Activated naive CD8-positive, alpha-beta T cell treated with anti-CD3 and anti-CD28 coated beads for 36 hours (primary cell): ENCODE measurements at regions not wholly inside any gene's neighbourhood (a gene's known extent, or its start where the extent isn't known, plus 50 kb on each side); places are given as distances from the start of the nearest gene placed in this dataset.

Experiments used
- DNase-seq: peaks from one replicate; pipeline ENCODE4 v3.0.0; 2021
- H3K27ac Mint-ChIP-seq: one replicate; pipeline ENCODE4 v1.8.0; 2022; ENCODE audit warnings: mild to moderate bottlenecking, moderate library complexity, mixed read lengths
- H3K27me3 Mint-ChIP-seq: one replicate; pipeline ENCODE4 v1.8.0; 2022; ENCODE audit warnings: mild to moderate bottlenecking, mixed read lengths
- H3K36me3 Mint-ChIP-seq: one replicate; pipeline ENCODE4 v1.8.0; 2021; ENCODE audit warnings: mild to moderate bottlenecking, mixed read lengths
- H3K4me1 Mint-ChIP-seq: one replicate; pipeline ENCODE4 v1.8.0; 2021; ENCODE audit warnings: mixed read lengths
- H3K4me3 Mint-ChIP-seq: one replicate; pipeline ENCODE4 v1.8.0; 2022; ENCODE audit warnings: mild to moderate bottlenecking, moderate library complexity, mixed read lengths
- H3K9me3 Mint-ChIP-seq: one replicate; pipeline ENCODE4 v1.8.0; 2022; ENCODE audit warnings: mixed read lengths

DNA sequence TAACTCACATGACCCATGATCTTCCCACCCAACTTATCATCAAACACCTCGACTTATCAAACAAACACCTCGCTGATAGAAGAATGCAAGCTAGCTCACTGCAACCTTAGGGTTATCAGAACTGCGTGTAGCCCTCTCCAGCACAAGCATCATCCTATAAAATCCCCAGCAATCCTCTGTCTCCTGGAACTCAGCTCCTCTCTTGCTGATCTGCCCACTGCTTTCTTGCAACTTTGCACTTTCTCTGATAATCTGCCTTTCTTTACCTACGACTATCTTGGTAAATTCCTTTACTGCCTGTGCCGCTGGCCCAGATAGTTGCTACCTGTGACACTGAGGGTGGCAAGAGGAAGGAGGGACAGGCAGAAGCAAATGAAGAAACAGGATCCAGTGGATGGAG is 210.9 kb downstream of the ACTR3B start:
- peaks cover 1% of the 10 kb centered on the region for H3K36me3 Mint-ChIP-seq
- no peaks in the 10 kb centered on the region for H3K4me1 Mint-ChIP-seq
- no peak overlapping the region for H3K4me3 Mint-ChIP-seq
- H3K27ac Mint-ChIP-seq: no peak overlapping the region
- peaks cover 3% of the 10 kb centered on the region for H3K27me3 Mint-ChIP-seq
- peaks cover 6% of the 10 kb centered on the region for H3K9me3 Mint-ChIP-seq
- no peak for DNase-seq

- H3K4me1 Mint-ChIP-seq: no peaks in the 10 kb centered on the region
- H3K9me3 Mint-ChIP-seq: peaks cover 1% of the 10 kb centered on the region
- H3K36me3 Mint-ChIP-seq: peaks cover 1% of the 10 kb centered on the region
- H3K27ac Mint-ChIP-seq: no peak overlapping the region
- no peak for DNase-seq
- H3K4me3 Mint-ChIP-seq: no peak overlapping the region
- H3K27me3 Mint-ChIP-seq: peaks cover 3% of the 10 kb centered on the region
These were observed 215.0 kb downstream of the ACTR3B start for GRCh38 chr7:152974577-152974976.

- Mint-ChIP-seq H3K4me1 (no peaks in the 10 kb centered on the region), H3K27me3 (no peaks in the 10 kb centered on the region), H3K36me3 (peaks cover 1% of the 10 kb centered on the region), H3K27ac (no peak overlapping the region), H3K9me3 (no peaks in the 10 kb centered on the region), H3K4me3 (no peak overlapping the region)
- no peak for DNase-seq
These were observed 215.5 kb downstream of the ACTR3B start for GRCh38 chr7:152975076-152975475.

GRCh38 chr7:152979376-152979775 is 219.8 kb downstream of the ACTR3B start:
- H3K4me3 Mint-ChIP-seq: no peak overlapping the region
- no peaks in the 10 kb centered on the region for H3K27me3 Mint-ChIP-seq
- no peak for DNase-seq
- no peaks in the 10 kb centered on the region for H3K9me3 Mint-ChIP-seq
- no peak overlapping the region for H3K27ac Mint-ChIP-seq
- H3K36me3 Mint-ChIP-seq: no peaks in the 10 kb centered on the region
- H3K4me1 Mint-ChIP-seq: no peaks in the 10 kb centered on the region

GRCh38 chr7:152984421-152984820 is 224.9 kb downstream of the ACTR3B start:
- no peaks in the 10 kb centered on the region for H3K4me1 Mint-ChIP-seq
- no peaks in the 10 kb centered on the region for H3K9me3 Mint-ChIP-seq
- no peak overlapping the region for H3K27ac Mint-ChIP-seq
- H3K27me3 Mint-ChIP-seq: no peaks in the 10 kb centered on the region
- no peak overlapping the region for H3K4me3 Mint-ChIP-seq
- DNase-seq: no peak
- H3K36me3 Mint-ChIP-seq: no peaks in the 10 kb centered on the region

DNA sequence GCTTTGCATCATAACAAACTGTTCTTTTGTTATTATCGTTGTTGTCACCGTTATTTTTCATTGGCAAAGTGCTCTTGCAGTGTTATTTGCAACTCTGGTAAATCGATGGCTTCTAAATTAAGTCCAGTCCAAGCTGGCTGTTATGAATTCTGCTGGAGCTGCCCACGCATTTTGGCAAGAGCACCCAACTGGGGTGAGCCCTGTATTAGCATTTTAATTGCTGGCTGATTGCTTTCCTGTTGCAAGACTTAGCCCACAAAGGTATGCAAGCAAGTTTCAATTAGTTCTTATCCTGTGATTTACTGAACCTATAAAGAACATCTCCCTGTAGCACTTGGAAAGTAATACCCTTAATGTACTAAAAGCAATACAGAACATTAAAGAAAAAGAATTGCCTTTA is 226.8 kb downstream of the ACTR3B start:
- no peaks in the 10 kb centered on the region for H3K4me1 Mint-ChIP-seq
- no peak overlapping the region for H3K4me3 Mint-ChIP-seq
- peaks cover 5% of the 10 kb centered on the region for H3K27me3 Mint-ChIP-seq
- no peaks in the 10 kb centered on the region for H3K9me3 Mint-ChIP-seq
- no peak overlapping the region for H3K27ac Mint-ChIP-seq
- no peak for DNase-seq
- H3K36me3 Mint-ChIP-seq: no peaks in the 10 kb centered on the region

DNA sequence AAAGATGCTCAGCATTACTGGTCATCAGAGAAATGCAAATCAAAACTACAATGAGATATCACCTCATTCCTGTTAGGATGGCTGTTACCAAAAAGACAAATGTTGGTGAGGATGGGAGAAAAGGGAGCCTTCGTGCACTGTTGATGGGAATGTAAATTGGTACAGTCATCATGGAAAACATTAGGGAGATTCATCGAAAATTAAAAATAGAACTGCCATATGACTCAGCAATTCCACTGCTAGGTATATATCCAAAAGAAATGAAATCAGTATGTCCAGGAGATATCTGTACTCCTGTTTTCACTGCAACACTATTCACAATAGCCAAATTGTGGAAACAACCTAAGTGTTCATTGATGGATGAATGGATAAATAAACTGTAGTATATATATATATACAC is 228.1 kb downstream of the ACTR3B start:
- H3K4me3 Mint-ChIP-seq: no peak overlapping the region
- no peaks in the 10 kb centered on the region for H3K36me3 Mint-ChIP-seq
- H3K4me1 Mint-ChIP-seq: no peaks in the 10 kb centered on the region
- no peaks in the 10 kb centered on the region for H3K9me3 Mint-ChIP-seq
- DNase-seq: no peak
- no peak overlapping the region for H3K27ac Mint-ChIP-seq
- H3K27me3 Mint-ChIP-seq: peaks cover 5% of the 10 kb centered on the region

- Mint-ChIP-seq H3K4me1 (no peaks in the 10 kb centered on the region), H3K36me3 (no peaks in the 10 kb centered on the region), H3K4me3 (no peak overlapping the region), H3K27me3 (peaks cover 5% of the 10 kb centered on the region), H3K27ac (no peak overlapping the region), H3K9me3 (no peaks in the 10 kb centered on the region)
- DNase-seq: no peak
These were observed 230.4 kb downstream of the ACTR3B start for GRCh38 chr7:152989889-152990380.

- no peaks in the 10 kb centered on the region for H3K36me3 Mint-ChIP-seq
- DNase-seq: no peak
- no peak overlapping the region for H3K4me3 Mint-ChIP-seq
- H3K4me1 Mint-ChIP-seq: no peaks in the 10 kb centered on the region
- no peak overlapping the region for H3K27ac Mint-ChIP-seq
- H3K9me3 Mint-ChIP-seq: no peaks in the 10 kb centered on the region
- no peaks in the 10 kb centered on the region for H3K27me3 Mint-ChIP-seq
These were observed 238.9 kb downstream of the ACTR3B start for GRCh38 chr7:152998420-152998819.

GRCh38 chr7:153002115-153002514 is 242.6 kb downstream of the ACTR3B start:
- Mint-ChIP-seq H3K4me1 (no peaks in the 10 kb centered on the region), H3K27me3 (no peaks in the 10 kb centered on the region), H3K9me3 (no peaks in the 10 kb centered on the region), H3K27ac (no peak overlapping the region), H3K36me3 (no peaks in the 10 kb centered on the region), H3K4me3 (no peak overlapping the region)
- DNase-seq: no peak

GRCh38 chr7:153002572-153002971 is 243.0 kb downstream of the ACTR3B start:
- H3K27me3 Mint-ChIP-seq: no peaks in the 10 kb centered on the region
- H3K9me3 Mint-ChIP-seq: no peaks in the 10 kb centered on the region
- DNase-seq: no peak
- no peak overlapping the region for H3K27ac Mint-ChIP-seq
- H3K4me1 Mint-ChIP-seq: no peaks in the 10 kb centered on the region
- no peaks in the 10 kb centered on the region for H3K36me3 Mint-ChIP-seq
- H3K4me3 Mint-ChIP-seq: no peak overlapping the region

- no peaks in the 10 kb centered on the region for H3K4me1 Mint-ChIP-seq
- no peak overlapping the region for H3K4me3 Mint-ChIP-seq
- no peaks in the 10 kb centered on the region for H3K36me3 Mint-ChIP-seq
- H3K9me3 Mint-ChIP-seq: no peaks in the 10 kb centered on the region
- no peak overlapping the region for H3K27ac Mint-ChIP-seq
- H3K27me3 Mint-ChIP-seq: no peaks in the 10 kb centered on the region
- DNase-seq: no peak
These were observed 244.8 kb downstream of the ACTR3B start for GRCh38 chr7:153004341-153004740.

DNA sequence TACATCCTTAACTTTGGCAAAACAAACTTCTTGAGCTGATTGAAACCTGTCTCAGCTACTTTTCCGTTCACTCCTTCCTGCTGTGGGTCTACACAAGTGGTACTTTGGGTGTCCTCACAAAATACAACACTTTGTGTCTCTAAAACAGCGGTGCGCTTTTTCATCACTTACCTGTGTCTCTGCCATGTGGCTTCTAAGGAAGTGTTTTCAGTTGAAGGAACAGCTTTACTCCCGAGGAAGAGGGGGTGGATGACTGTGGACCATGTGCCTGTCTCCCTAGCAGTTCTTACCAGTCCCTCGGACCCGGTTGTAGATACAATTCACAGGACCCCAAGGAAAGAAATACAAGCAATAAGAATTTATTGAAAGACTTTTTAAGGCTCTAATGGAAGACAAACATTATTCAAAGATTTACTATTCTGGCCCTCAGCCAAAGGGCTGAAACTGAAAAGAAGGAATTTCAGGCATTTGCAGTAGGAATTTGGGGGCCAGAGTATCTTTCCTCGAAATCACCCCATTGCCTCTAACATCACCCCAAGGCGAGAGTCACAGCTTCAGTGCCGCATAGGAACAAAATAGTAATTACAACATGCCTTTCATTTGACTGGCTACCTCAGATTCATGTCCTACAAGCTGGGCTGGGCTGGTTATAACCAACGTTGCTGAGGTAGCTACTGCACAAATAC is 246.3 kb downstream of the ACTR3B start:
- Mint-ChIP-seq H3K4me1 (no peaks in the 10 kb centered on the region), H3K9me3 (no peaks in the 10 kb centered on the region), H3K27ac (no peak overlapping the region), H3K4me3 (no peak overlapping the region), H3K36me3 (no peaks in the 10 kb centered on the region), H3K27me3 (no peaks in the 10 kb centered on the region)
- DNase-seq: no peak

GRCh38 chr7:153006452-153006851 is 246.9 kb downstream of the ACTR3B start:
- no peaks in the 10 kb centered on the region for H3K9me3 Mint-ChIP-seq
- H3K4me3 Mint-ChIP-seq: no peak overlapping the region
- DNase-seq: no peak
- no peaks in the 10 kb centered on the region for H3K4me1 Mint-ChIP-seq
- H3K36me3 Mint-ChIP-seq: no peaks in the 10 kb centered on the region
- H3K27ac Mint-ChIP-seq: no peak overlapping the region
- no peaks in the 10 kb centered on the region for H3K27me3 Mint-ChIP-seq

- H3K4me3 Mint-ChIP-seq: no peak overlapping the region
- no peak for DNase-seq
- no peaks in the 10 kb centered on the region for H3K4me1 Mint-ChIP-seq
These were observed 247.4 kb downstream of the ACTR3B start for GRCh38 chr7:153006911-153007310.

GRCh38 chr7:153010416-153010815 is 250.9 kb downstream of the ACTR3B start:
- no peaks in the 10 kb centered on the region for H3K36me3 Mint-ChIP-seq
- DNase-seq: no peak
- H3K4me3 Mint-ChIP-seq: no peak overlapping the region
- no peaks in the 10 kb centered on the region for H3K4me1 Mint-ChIP-seq
- H3K27me3 Mint-ChIP-seq: no peaks in the 10 kb centered on the region
- H3K27ac Mint-ChIP-seq: no peak overlapping the region
- H3K9me3 Mint-ChIP-seq: no peaks in the 10 kb centered on the region

More at GRCh38 chr7:153006911-153007310, 247.4 kb downstream of the ACTR3B start:
- no peaks in the 10 kb centered on the region for H3K36me3 Mint-ChIP-seq
- no peaks in the 10 kb centered on the region for H3K9me3 Mint-ChIP-seq
- H3K27ac Mint-ChIP-seq: no peak overlapping the region
- H3K27me3 Mint-ChIP-seq: no peaks in the 10 kb centered on the region
